Astrocyte (in vitro differentiated cells and primary cell): ENCODE measurements at regions not wholly inside any gene's neighbourhood (a gene's known extent, or its start where the extent isn't known, plus 50 kb on each side); places are given as distances from the start of the nearest gene placed in this dataset.

ENCODE experiments used
- EZH2 ChIP-seq: IDR thresholded peaks from 2 replicates; pipeline ENCODE4 v1.6.1; 2012; ENCODE audit warnings: mild to moderate bottlenecking, low read length, inconsistent platforms; ENCODE audit not compliant: insufficient read depth
- TF ChIP-seq, protein P1 (sequence below): IDR thresholded peaks from 2 replicates; pipeline ENCODE4 v1.5.1; 2011; ENCODE audit warnings: low read depth, mild to moderate bottlenecking, inconsistent platforms, low read length, moderate library complexity; ENCODE audit not compliant: insufficient read depth

GRCh38 chr7:115825456-115826115, 205.0 kb downstream of the TFEC start:
- TF ChIP-seq, protein P1, sequence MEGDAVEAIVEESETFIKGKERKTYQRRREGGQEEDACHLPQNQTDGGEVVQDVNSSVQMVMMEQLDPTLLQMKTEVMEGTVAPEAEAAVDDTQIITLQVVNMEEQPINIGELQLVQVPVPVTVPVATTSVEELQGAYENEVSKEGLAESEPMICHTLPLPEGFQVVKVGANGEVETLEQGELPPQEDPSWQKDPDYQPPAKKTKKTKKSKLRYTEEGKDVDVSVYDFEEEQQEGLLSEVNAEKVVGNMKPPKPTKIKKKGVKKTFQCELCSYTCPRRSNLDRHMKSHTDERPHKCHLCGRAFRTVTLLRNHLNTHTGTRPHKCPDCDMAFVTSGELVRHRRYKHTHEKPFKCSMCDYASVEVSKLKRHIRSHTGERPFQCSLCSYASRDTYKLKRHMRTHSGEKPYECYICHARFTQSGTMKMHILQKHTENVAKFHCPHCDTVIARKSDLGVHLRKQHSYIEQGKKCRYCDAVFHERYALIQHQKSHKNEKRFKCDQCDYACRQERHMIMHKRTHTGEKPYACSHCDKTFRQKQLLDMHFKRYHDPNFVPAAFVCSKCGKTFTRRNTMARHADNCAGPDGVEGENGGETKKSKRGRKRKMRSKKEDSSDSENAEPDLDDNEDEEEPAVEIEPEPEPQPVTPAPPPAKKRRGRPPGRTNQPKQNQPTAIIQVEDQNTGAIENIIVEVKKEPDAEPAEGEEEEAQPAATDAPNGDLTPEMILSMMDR, result no peak
- TF ChIP-seq EZH2, result no peak
